Testis (tissue), 2 donors: ENCODE measurements at regions not wholly inside any gene's neighbourhood (a gene's known extent, or its start where the extent isn't known, plus 50 kb on each side); places are given as distances from the start of the nearest gene placed in this dataset.

Experiments
- DNase-seq: peaks from one replicate; pipeline ENCODE4 v3.0.0-alpha.2; 2019
- H3K27ac ChIP-seq, 2 donors: fragments of 200-600 bp; sonication (generic); one replicate each; pipeline ENCODE4 v1.5.1; 2019
- H3K27me3 ChIP-seq: fragments of 200-600 bp; sonication (generic); one replicate; pipeline ENCODE4 v1.5.1; 2019
- H3K36me3 ChIP-seq: fragments of 200-600 bp; sonication (generic); one replicate; pipeline ENCODE4 v1.5.1; 2017; ENCODE audit warnings: low read depth; ENCODE audit errors: missing control alignments
- H3K4me1 ChIP-seq: fragments of 200-600 bp; sonication (generic); one replicate; pipeline ENCODE4 v1.5.1; 2019
- H3K4me3 ChIP-seq, 2 donors: fragments of 200-600 bp; sonication (generic); one replicate each; pipeline ENCODE4 v1.5.1; 2017 to 2019
- H3K9me3 ChIP-seq: fragments of 200-600 bp; sonication (generic); one replicate; pipeline ENCODE4 v1.5.1; 2017
- POLR2A ChIP-seq: fragments of 450-650 bp; IDR thresholded peaks from one replicate; pipeline ENCODE4 v1.6.1; 2017; ENCODE audit warnings: antibody characterized with exemption, mild to moderate bottlenecking, moderate library complexity
- WGBS, 2 donors: methylation state at CpG; one replicate each; pipeline ENCODE4 v1.1.5; 2018; 5-methylcytosine and 5-hydroxymethylcytosine counted together
- intact Hi-C: fragments of 100-400 bp; cut with DNase I; formaldehyde crosslinking; loops from one replicate; pipeline ENCODE4 v1.15.1; 2023; ENCODE audit warnings: low total_unique reads
- TF ChIP-seq, protein P1 (sequence below), 3 experiments: fragments of 450-650 bp in 2 of 3; fragments of 200-600 bp in 1 of 3; sonication (generic) in 1 of 3; IDR thresholded peaks; one replicate each; pipeline ENCODE4 v1.5.1; 2016 to 2019; ENCODE audit warnings: antibody characterized with exemption in 3 of 3, mild to moderate bottlenecking in 2 of 3, moderate library complexity in 1 of 3

DNA sequence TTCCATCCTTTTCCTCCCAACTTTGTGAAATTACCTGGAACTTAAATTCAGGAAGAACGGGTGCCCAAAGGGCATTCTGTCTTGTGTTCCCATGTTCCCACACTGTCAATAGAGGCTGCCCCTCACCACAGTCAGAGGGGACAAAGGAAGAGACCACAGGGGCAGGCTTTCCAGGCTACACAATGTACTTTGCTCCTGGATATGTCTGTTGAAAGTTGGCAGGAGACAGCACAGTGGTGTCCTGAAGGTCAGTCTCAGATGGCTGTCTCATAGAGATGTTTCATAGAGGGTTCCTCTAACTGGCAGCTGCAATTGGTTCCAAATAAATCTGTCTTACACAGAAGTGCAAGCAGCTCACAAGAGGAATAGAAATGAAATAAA, 107.8 kb upstream of the TGFBR2 start:
- Histone ChIP-seq H3K27ac (no peak overlapping the region), H3K36me3 (no peaks in the 10 kb centered on the region), H3K4me3 (no peak overlapping the region), H3K27me3 (no peaks in the 10 kb centered on the region), H3K9me3 (no peaks in the 10 kb centered on the region), H3K4me1 (peaks cover 5% of the 10 kb centered on the region)
- no peak for TF ChIP-seq POLR2A
- TF ChIP-seq, protein P1, sequence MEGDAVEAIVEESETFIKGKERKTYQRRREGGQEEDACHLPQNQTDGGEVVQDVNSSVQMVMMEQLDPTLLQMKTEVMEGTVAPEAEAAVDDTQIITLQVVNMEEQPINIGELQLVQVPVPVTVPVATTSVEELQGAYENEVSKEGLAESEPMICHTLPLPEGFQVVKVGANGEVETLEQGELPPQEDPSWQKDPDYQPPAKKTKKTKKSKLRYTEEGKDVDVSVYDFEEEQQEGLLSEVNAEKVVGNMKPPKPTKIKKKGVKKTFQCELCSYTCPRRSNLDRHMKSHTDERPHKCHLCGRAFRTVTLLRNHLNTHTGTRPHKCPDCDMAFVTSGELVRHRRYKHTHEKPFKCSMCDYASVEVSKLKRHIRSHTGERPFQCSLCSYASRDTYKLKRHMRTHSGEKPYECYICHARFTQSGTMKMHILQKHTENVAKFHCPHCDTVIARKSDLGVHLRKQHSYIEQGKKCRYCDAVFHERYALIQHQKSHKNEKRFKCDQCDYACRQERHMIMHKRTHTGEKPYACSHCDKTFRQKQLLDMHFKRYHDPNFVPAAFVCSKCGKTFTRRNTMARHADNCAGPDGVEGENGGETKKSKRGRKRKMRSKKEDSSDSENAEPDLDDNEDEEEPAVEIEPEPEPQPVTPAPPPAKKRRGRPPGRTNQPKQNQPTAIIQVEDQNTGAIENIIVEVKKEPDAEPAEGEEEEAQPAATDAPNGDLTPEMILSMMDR (IDR thresholded peaks at IDR 0.05) = no peak
- intact Hi-C loops = no loop called here
- WGBS, 2 donors = 84 to 85% methylated on average over 1 of the region's 1 CpG
- no peak for DNase-seq

GRCh38 chr3:30500666-30501399, 105.6 kb upstream of the TGFBR2 start:
- Histone ChIP-seq H3K4me1 (peaks cover 5% of the 10 kb centered on the region), H3K36me3 (no peaks in the 10 kb centered on the region), H3K27me3 (no peaks in the 10 kb centered on the region), H3K27ac (no peak overlapping the region), H3K9me3 (no peaks in the 10 kb centered on the region), H3K4me3 (no peak overlapping the region)
- 87% methylated on average over 7 of the region's 7 CpGs for WGBS, 2 donors
- TF ChIP-seq, protein P1 (IDR thresholded peaks at IDR 0.05) = no peak
- TF ChIP-seq POLR2A = no peak
- intact Hi-C loops = no loop called here
- no peak for DNase-seq

GRCh38 chr3:30501526-30501925, 104.9 kb upstream of the TGFBR2 start:
- no peak overlapping the region for H3K27ac ChIP-seq
- intact Hi-C loops = no loop called here
- no peak for TF ChIP-seq POLR2A
- TF ChIP-seq, protein P1 (IDR thresholded peaks at IDR 0.05) = no peak

DNA sequence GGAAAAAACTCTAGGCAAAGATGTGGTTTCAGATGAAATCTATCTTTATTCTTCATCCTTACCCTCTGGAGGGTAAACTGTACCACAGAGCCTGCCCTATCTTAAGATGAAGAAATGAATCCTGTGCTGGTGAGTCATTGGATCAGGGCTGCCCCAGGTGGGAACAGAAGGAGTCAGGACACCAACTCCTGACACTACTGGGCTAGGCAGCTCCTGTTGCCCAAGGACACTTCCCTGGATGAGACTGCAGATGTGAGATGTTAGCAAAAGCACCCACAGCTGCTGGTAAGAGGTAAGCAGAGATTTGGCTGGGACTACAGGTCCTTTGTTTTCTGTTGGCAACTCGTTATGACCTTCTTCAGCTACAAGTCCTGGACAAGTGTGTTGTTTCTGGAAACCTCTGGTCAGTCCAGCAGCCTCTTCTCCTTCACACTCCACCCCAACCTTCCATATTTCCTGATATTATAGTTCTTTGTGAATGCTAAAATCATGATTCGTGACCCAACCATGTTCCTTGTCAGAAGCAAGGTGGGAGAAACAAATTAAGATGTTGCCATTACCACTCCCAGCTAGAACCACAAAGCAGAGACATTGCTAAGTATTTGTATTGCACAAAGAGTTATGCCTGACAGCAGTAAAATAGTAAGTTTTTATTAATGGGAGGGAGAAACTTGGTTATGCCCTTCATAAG, 104.2 kb upstream of the TGFBR2 start:
- Histone ChIP-seq H3K36me3 (no peaks in the 10 kb centered on the region), H3K4me3 (no peak overlapping the region), H3K9me3 (no peaks in the 10 kb centered on the region), H3K27me3 (no peaks in the 10 kb centered on the region), H3K4me1 (peaks cover 2% of the 10 kb centered on the region), H3K27ac (no peak overlapping the region)
- 70 to 89% methylated on average over 2 of the region's 2 CpGs for WGBS, 2 donors
- intact Hi-C loops = no loop called here
- no peak for DNase-seq
- TF ChIP-seq, protein P1 (IDR thresholded peaks at IDR 0.05) = no peak
- TF ChIP-seq POLR2A = no peak

More at GRCh38 chr3:30501526-30501925, 104.9 kb upstream of the TGFBR2 start:
- no peak overlapping the region for H3K4me3 ChIP-seq
- H3K4me1 ChIP-seq = peaks cover 5% of the 10 kb centered on the region
- H3K27me3 ChIP-seq = no peaks in the 10 kb centered on the region
- no peaks in the 10 kb centered on the region for H3K9me3 ChIP-seq
- no peaks in the 10 kb centered on the region for H3K36me3 ChIP-seq
- DNase-seq = no peak

DNA sequence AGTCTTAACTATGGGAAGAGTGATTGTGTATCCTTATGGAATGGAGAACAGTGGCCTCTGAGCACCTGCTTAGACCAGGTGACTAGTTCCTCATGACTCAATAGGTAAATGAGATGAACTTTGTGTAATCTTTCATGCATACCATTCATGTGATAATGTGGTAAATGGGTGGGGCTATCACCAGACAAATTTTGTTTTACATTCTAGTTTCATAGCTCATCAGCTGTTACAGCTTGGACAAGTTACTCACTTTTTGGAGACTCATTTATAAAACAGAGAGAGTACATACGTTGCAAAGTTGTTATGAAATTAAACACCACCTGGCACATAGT, 103.7 kb upstream of the TGFBR2 start:
- no peaks in the 10 kb centered on the region for H3K36me3 ChIP-seq
- WGBS, 2 donors = 92 to 96% methylated on average over 1 of the region's 1 CpG
- no peak overlapping the region for H3K27ac ChIP-seq
- H3K4me3 ChIP-seq = no peak overlapping the region
- no peaks in the 10 kb centered on the region for H3K27me3 ChIP-seq
- no peaks in the 10 kb centered on the region for H3K9me3 ChIP-seq
- DNase-seq = no peak
- no peak for TF ChIP-seq POLR2A
- TF ChIP-seq, protein P1 (IDR thresholded peaks at IDR 0.05) = no peak
- intact Hi-C loops = no loop called here
- H3K4me1 ChIP-seq = no peaks in the 10 kb centered on the region
